ENCODE measurements at regions not wholly inside any gene's neighbourhood (a gene's known extent, or its start where the extent isn't known, plus 50 kb on each side); places are given as distances from the start of the nearest gene placed in this dataset.
"Not testable (repeated sequence)": the region's sequence is repeated elsewhere in the genome, so short reads cannot be mapped to it uniquely, and the experiment has no call there.

DNA sequence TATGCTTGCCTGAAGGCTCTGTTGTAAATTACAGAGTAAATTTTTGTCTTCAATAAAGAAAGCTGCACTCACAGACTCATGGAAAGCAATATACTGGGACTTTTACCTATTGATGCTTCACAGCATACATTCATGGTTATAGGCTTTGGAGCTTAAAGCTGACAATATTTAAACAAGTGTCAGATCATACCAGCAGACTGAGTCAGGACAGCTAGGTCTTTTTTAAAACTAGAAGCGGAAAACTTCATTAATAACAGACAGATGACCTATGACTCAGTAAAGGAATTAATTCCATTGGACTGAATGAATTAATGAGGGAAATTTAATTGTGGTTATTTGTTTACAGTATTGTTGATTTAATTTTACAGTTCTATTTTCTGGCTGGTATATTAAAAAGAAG lies 165.8 kb upstream of the DGKB start:
- H3K4me1 ChIP-seq (ENCODE audit: control insufficient read depth in 2 of 2, insufficient read depth in 2 of 2, low read length in 2 of 2) = no peaks in the 10 kb centered on the region
- no peak overlapping the region for H3K9ac ChIP-seq (ENCODE audit: low read depth in 1 of 2, low read length in 2 of 2)
- H3K4me3 ChIP-seq (ENCODE audit: low read length in 2 of 2) = no peak overlapping the region
- no peak overlapping the region for H3K27ac ChIP-seq (ENCODE audit: low read depth in 2 of 2, low read length in 2 of 2)
- no peaks in the 10 kb centered on the region for H3K27me3 ChIP-seq (ENCODE audit: control insufficient read depth in 2 of 2, insufficient read depth in 2 of 2, low read length in 2 of 2)
- H3K36me3 ChIP-seq (ENCODE audit: control insufficient read depth in 2 of 2, insufficient read depth in 2 of 2, low read length in 2 of 2) = no peaks in the 10 kb centered on the region
- no peaks in the 10 kb centered on the region for H3K9me3 ChIP-seq (ENCODE audit: control insufficient read depth in 2 of 2, low read length in 2 of 2)

- H3K27ac ChIP-seq (ENCODE audit: low read depth in 2 of 2, low read length in 2 of 2) = no peak overlapping the region
- H3K9me3 ChIP-seq (ENCODE audit: control insufficient read depth in 2 of 2, low read length in 2 of 2) = no peaks in the 10 kb centered on the region
- no peaks in the 10 kb centered on the region for H3K4me1 ChIP-seq (ENCODE audit: control insufficient read depth in 2 of 2, insufficient read depth in 2 of 2, low read length in 2 of 2)
- no peaks in the 10 kb centered on the region for H3K36me3 ChIP-seq (ENCODE audit: control insufficient read depth in 2 of 2, insufficient read depth in 2 of 2, low read length in 2 of 2)
- no peak overlapping the region for H3K9ac ChIP-seq (ENCODE audit: low read depth in 1 of 2, low read length in 2 of 2)
- H3K4me3 ChIP-seq (ENCODE audit: low read length in 2 of 2) = no peak overlapping the region
- H3K27me3 ChIP-seq (ENCODE audit: control insufficient read depth in 2 of 2, insufficient read depth in 2 of 2, low read length in 2 of 2) = no peaks in the 10 kb centered on the region
These were observed 154.7 kb upstream of the DGKB start for GRCh38 chr7:15057272-15057671.

GRCh38 chr7:15054304-15054703 lies 151.8 kb upstream of the DGKB start:
- H3K27me3 ChIP-seq (ENCODE audit: control insufficient read depth in 2 of 2, insufficient read depth in 2 of 2, low read length in 2 of 2) = not testable (repeated sequence)

DNA sequence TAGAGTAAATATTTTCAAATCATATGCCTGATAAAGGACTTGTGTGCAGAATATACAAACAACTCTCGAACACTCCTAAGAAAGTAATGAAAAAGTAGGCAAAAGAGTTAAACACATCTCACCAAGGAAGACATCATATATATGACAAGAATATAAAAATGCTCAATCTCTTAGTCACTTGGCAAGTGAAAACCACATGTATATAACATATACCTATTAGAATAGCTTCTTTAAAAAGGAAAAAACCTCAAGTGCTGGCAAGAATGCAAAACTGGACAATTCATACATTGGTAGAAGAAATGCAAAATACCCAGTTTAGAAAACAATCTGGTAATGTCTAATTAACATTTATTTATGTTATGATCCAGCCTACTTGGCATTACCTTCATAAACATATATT lies 146.6 kb upstream of the DGKB start:
- H3K27me3 ChIP-seq (ENCODE audit: control insufficient read depth in 2 of 2, insufficient read depth in 2 of 2, low read length in 2 of 2) = no peaks in the 10 kb centered on the region
- H3K4me3 ChIP-seq (ENCODE audit: low read length in 2 of 2) = no peak overlapping the region
- no peaks in the 10 kb centered on the region for H3K9me3 ChIP-seq (ENCODE audit: control insufficient read depth in 2 of 2, low read length in 2 of 2)
- H3K4me1 ChIP-seq (ENCODE audit: control insufficient read depth in 2 of 2, insufficient read depth in 2 of 2, low read length in 2 of 2) = no peaks in the 10 kb centered on the region
- no peak overlapping the region for H3K9ac ChIP-seq (ENCODE audit: low read depth in 1 of 2, low read length in 2 of 2)
- H3K36me3 ChIP-seq (ENCODE audit: control insufficient read depth in 2 of 2, insufficient read depth in 2 of 2, low read length in 2 of 2) = no peaks in the 10 kb centered on the region
- no peak overlapping the region for H3K27ac ChIP-seq (ENCODE audit: low read depth in 2 of 2, low read length in 2 of 2)

More at GRCh38 chr7:15054304-15054703, 151.8 kb upstream of the DGKB start:
- H3K9ac ChIP-seq (ENCODE audit: low read depth in 1 of 2, low read length in 2 of 2); H3K9me3 ChIP-seq (ENCODE audit: control insufficient read depth in 2 of 2, low read length in 2 of 2); H3K4me1 ChIP-seq (ENCODE audit: control insufficient read depth in 2 of 2, insufficient read depth in 2 of 2, low read length in 2 of 2); H3K36me3 ChIP-seq (ENCODE audit: control insufficient read depth in 2 of 2, insufficient read depth in 2 of 2, low read length in 2 of 2); H3K27ac ChIP-seq (ENCODE audit: low read depth in 2 of 2, low read length in 2 of 2); H3K4me3 ChIP-seq (ENCODE audit: low read length in 2 of 2): not testable (repeated sequence)

GRCh38 chr7:15046861-15047260 lies 144.3 kb upstream of the DGKB start:
- Histone ChIP-seq H3K9me3 (ENCODE audit: control insufficient read depth in 2 of 2, low read length in 2 of 2) (no peaks in the 10 kb centered on the region), H3K4me3 (ENCODE audit: low read length in 2 of 2) (no peak overlapping the region), H3K27me3 (ENCODE audit: control insufficient read depth in 2 of 2, insufficient read depth in 2 of 2, low read length in 2 of 2) (no peaks in the 10 kb centered on the region), H3K27ac (ENCODE audit: low read depth in 2 of 2, low read length in 2 of 2) (no peak overlapping the region), H3K36me3 (ENCODE audit: control insufficient read depth in 2 of 2, insufficient read depth in 2 of 2, low read length in 2 of 2) (no peaks in the 10 kb centered on the region), H3K4me1 (ENCODE audit: control insufficient read depth in 2 of 2, insufficient read depth in 2 of 2, low read length in 2 of 2) (no peaks in the 10 kb centered on the region), H3K9ac (ENCODE audit: low read depth in 1 of 2, low read length in 2 of 2) (no peak overlapping the region)

DNA sequence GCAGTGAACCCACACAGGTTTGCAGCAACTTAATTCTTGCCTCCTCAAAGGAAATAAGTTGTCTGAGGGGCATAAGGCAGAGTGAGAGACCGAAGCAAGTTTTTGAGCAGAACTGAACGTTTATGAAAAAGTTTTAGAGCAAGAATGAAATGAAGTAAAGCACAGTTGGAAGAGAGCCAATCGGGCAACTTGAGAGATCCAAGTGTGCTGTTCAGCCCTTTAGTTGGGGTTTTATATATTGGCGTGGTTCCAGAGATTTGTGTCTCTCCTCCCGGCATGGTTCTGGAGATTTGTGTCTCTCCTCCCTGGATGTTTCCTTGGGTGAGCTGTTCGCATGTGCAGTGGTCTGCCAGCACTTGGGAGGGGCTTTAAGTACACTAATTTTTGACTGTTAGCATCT lies 141.4 kb upstream of the DGKB start:
- Histone ChIP-seq H3K9ac (ENCODE audit: low read depth in 1 of 2, low read length in 2 of 2) (no peak overlapping the region), H3K4me3 (ENCODE audit: low read length in 2 of 2) (no peak overlapping the region), H3K27ac (ENCODE audit: low read depth in 2 of 2, low read length in 2 of 2) (no peak overlapping the region), H3K4me1 (ENCODE audit: control insufficient read depth in 2 of 2, insufficient read depth in 2 of 2, low read length in 2 of 2) (no peaks in the 10 kb centered on the region), H3K36me3 (ENCODE audit: control insufficient read depth in 2 of 2, insufficient read depth in 2 of 2, low read length in 2 of 2) (no peaks in the 10 kb centered on the region), H3K9me3 (ENCODE audit: control insufficient read depth in 2 of 2, low read length in 2 of 2) (no peaks in the 10 kb centered on the region), H3K27me3 (ENCODE audit: control insufficient read depth in 2 of 2, insufficient read depth in 2 of 2, low read length in 2 of 2) (no peaks in the 10 kb centered on the region)

DNA sequence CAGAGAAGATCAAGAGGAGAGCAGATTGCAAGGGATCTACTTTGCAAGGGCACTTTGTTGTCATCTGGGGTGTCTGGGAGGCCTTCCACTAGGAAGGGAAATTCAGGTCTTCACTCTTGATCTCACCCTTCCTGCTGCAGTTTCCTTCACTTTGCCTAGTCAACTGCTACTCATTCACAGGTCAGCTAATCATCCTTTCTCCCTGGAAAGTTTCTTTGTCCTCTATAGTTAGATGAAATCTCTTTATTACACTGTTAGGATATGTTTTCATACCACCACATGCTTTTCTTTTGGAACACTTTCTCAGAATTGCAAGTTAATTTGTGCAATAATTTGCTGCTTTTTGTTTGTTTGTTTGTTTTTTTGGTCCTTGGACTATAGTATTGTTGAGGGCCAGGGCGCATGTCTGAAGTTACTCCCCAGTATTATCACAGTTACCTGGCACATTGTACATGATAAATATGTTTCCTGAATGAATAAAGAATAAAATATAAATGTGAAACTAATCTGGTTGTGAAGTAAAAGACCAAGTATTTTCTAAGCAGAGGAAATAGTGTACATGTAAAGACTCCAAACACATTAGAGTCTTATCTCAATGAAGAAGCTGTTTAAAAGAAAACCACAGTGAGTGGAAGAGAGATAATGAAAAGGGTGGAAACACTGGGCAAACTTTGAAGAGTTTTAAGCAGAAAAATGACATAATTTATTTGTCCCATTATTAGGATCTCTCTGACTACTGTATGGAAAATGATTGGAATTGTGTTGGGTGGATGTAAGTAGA lies 139.9 kb upstream of the DGKB start:
- Histone ChIP-seq H3K4me3 (ENCODE audit: low read length in 2 of 2) (no peak overlapping the region), H3K4me1 (ENCODE audit: control insufficient read depth in 2 of 2, insufficient read depth in 2 of 2, low read length in 2 of 2) (no peaks in the 10 kb centered on the region), H3K9ac (ENCODE audit: low read depth in 1 of 2, low read length in 2 of 2) (no peak overlapping the region), H3K27me3 (ENCODE audit: control insufficient read depth in 2 of 2, insufficient read depth in 2 of 2, low read length in 2 of 2) (no peaks in the 10 kb centered on the region), H3K27ac (ENCODE audit: low read depth in 2 of 2, low read length in 2 of 2) (no peak overlapping the region), H3K9me3 (ENCODE audit: control insufficient read depth in 2 of 2, low read length in 2 of 2) (no peaks in the 10 kb centered on the region), H3K36me3 (ENCODE audit: control insufficient read depth in 2 of 2, insufficient read depth in 2 of 2, low read length in 2 of 2) (no peaks in the 10 kb centered on the region)

DNA sequence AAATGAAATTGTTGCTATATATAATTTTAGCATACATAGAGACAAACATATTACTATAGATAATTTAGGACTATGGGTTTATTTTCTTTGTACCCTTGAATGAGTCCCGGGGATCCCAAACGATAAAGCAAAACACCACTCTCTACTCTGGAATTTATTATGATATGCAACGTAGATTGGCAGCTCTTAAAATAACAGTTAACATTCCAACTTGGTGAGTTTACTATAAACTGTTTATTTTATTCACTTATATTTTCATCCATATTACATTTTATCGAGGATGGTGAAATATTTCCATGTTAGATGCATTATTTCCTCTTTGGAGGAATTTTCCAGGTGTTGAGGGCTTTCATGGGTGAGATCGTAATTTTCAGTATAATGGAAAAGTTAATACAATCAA lies 138.7 kb upstream of the DGKB start:
- H3K36me3 ChIP-seq (ENCODE audit: control insufficient read depth in 2 of 2, insufficient read depth in 2 of 2, low read length in 2 of 2) = no peaks in the 10 kb centered on the region
- H3K9me3 ChIP-seq (ENCODE audit: control insufficient read depth in 2 of 2, low read length in 2 of 2) = no peaks in the 10 kb centered on the region
- H3K9ac ChIP-seq (ENCODE audit: low read depth in 1 of 2, low read length in 2 of 2) = no peak overlapping the region
- no peak overlapping the region for H3K27ac ChIP-seq (ENCODE audit: low read depth in 2 of 2, low read length in 2 of 2)
- no peaks in the 10 kb centered on the region for H3K4me1 ChIP-seq (ENCODE audit: control insufficient read depth in 2 of 2, insufficient read depth in 2 of 2, low read length in 2 of 2)
- H3K4me3 ChIP-seq (ENCODE audit: low read length in 2 of 2) = no peak overlapping the region
- no peaks in the 10 kb centered on the region for H3K27me3 ChIP-seq (ENCODE audit: control insufficient read depth in 2 of 2, insufficient read depth in 2 of 2, low read length in 2 of 2)

GRCh38 chr7:15035814-15036213 lies 133.3 kb upstream of the DGKB start:
- H3K27ac ChIP-seq (ENCODE audit: low read depth in 2 of 2, low read length in 2 of 2) = no peak overlapping the region
- H3K4me1 ChIP-seq (ENCODE audit: control insufficient read depth in 2 of 2, insufficient read depth in 2 of 2, low read length in 2 of 2) = no peaks in the 10 kb centered on the region
- no peak overlapping the region for H3K9ac ChIP-seq (ENCODE audit: low read depth in 1 of 2, low read length in 2 of 2)
- H3K4me3 ChIP-seq (ENCODE audit: low read length in 2 of 2) = no peak overlapping the region
- H3K36me3 ChIP-seq (ENCODE audit: control insufficient read depth in 2 of 2, insufficient read depth in 2 of 2, low read length in 2 of 2) = no peaks in the 10 kb centered on the region
- no peaks in the 10 kb centered on the region for H3K9me3 ChIP-seq (ENCODE audit: control insufficient read depth in 2 of 2, low read length in 2 of 2)
- no peaks in the 10 kb centered on the region for H3K27me3 ChIP-seq (ENCODE audit: control insufficient read depth in 2 of 2, insufficient read depth in 2 of 2, low read length in 2 of 2)

DNA sequence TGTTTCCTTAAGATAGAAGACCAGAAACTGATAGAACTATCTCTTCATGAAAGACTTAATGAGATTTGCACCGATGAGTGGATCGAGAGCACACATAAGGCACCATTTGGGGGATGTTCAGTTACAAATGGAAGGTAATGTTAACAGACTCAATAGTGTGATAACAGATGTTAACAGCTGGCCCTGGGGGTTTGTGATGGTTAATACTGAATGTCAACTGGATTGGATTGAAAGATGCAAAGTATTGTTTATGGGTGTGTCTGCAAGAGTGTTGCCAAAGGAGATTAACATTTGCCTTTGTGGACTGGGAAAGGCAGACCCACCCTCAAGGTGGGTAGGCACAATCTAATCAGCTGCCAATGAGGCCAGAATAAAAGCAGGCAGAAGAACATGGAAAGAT lies 130.5 kb upstream of the DGKB start:
- no peaks in the 10 kb centered on the region for H3K4me1 ChIP-seq (ENCODE audit: control insufficient read depth in 2 of 2, insufficient read depth in 2 of 2, low read length in 2 of 2)

More for the DNA sequence above, 130.5 kb upstream of the DGKB start:
- H3K36me3 ChIP-seq (ENCODE audit: control insufficient read depth in 2 of 2, insufficient read depth in 2 of 2, low read length in 2 of 2) = no peaks in the 10 kb centered on the region
- no peak overlapping the region for H3K4me3 ChIP-seq (ENCODE audit: low read length in 2 of 2)
- no peaks in the 10 kb centered on the region for H3K27me3 ChIP-seq (ENCODE audit: control insufficient read depth in 2 of 2, insufficient read depth in 2 of 2, low read length in 2 of 2)
- H3K9me3 ChIP-seq (ENCODE audit: control insufficient read depth in 2 of 2, low read length in 2 of 2) = no peaks in the 10 kb centered on the region
- H3K9ac ChIP-seq (ENCODE audit: low read depth in 1 of 2, low read length in 2 of 2) = no peak overlapping the region
- H3K27ac ChIP-seq (ENCODE audit: low read depth in 2 of 2, low read length in 2 of 2) = no peak overlapping the region

All from mucosa of rectum (tissue), 2 donors.